Neural progenitor cell (in vitro differentiated cells): ENCODE measurements at regions not wholly inside any gene's neighbourhood (a gene's known extent, or its start where the extent isn't known, plus 50 kb on each side); places are given as distances from the start of the nearest gene placed in this dataset.
"Not testable (repeated sequence)": the region's sequence is repeated elsewhere in the genome, so short reads cannot be mapped to it uniquely, and the experiment has no call there.

ENCODE experiments used
- DNase-seq: peaks from one replicate; pipeline ENCODE4 v3.0.0-alpha.2; 2016; ENCODE audit warnings: low spot score
- H2AFZ ChIP-seq: fragments of 200-600 bp; sonication (generic); replicated peaks from 2 replicates; pipeline ENCODE4 v1.6.1; 2016; ENCODE audit warnings: antibody characterized with exemption
- H3F3A ChIP-seq: fragments of 200-600 bp; sonication (generic); 2 replicates; pipeline ENCODE4 v1.6.1; 2016; ENCODE audit warnings: antibody characterized with exemption, low read depth
- H3K27ac ChIP-seq: fragments of 200-600 bp; sonication (generic); 2 replicates; pipeline ENCODE4 v1.5.1; 2016; ENCODE audit warnings: mild to moderate bottlenecking
- H3K27me3 ChIP-seq: fragments of 200-600 bp; sonication (generic); 2 replicates; pipeline ENCODE4 v1.6.1; 2016; ENCODE audit warnings: mild to moderate bottlenecking, moderate library complexity
- H3K36me3 ChIP-seq: fragments of 200-600 bp; sonication (generic); 2 replicates; pipeline ENCODE4 v1.5.1; 2016
- H3K4me1 ChIP-seq: fragments of 200-600 bp; sonication (generic); 2 replicates; pipeline ENCODE4 v1.6.1; 2016; ENCODE audit warnings: mixed run types
- H3K4me2 ChIP-seq: fragments of 200-600 bp; sonication (generic); 2 replicates; pipeline ENCODE4 v1.6.1; 2016
- H3K4me3 ChIP-seq: fragments of 200-600 bp; sonication (generic); 2 replicates; pipeline ENCODE4 v1.5.1; 2016
- H3K79me2 ChIP-seq: fragments of 200-600 bp; sonication (generic); 2 replicates; pipeline ENCODE4 v1.6.1; 2016; ENCODE audit warnings: low read depth
- H3K9ac ChIP-seq: fragments of 200-600 bp; sonication (generic); 2 replicates; pipeline ENCODE4 v1.6.1; 2016
- H3K9me3 ChIP-seq: fragments of 200-600 bp; sonication (generic); 2 replicates; pipeline ENCODE4 v1.5.1; 2016; ENCODE audit warnings: low read depth
- H4K20me1 ChIP-seq: fragments of 200-600 bp; sonication (generic); 2 replicates; pipeline ENCODE4 v1.6.1; 2016; ENCODE audit warnings: low read depth
- H3K27ac Mint-ChIP-seq: 3 replicates; pipeline ENCODE4 v1.8.0; 2021; ENCODE audit warnings: mixed read lengths
- H3K27me3 Mint-ChIP-seq: 2 replicates; pipeline ENCODE4 v1.8.0; 2022; ENCODE audit warnings: low read depth, mild to moderate bottlenecking, inconsistent platforms, moderate library complexity, mixed read lengths; ENCODE audit not compliant: insufficient read depth
- H3K36me3 Mint-ChIP-seq: 3 replicates; pipeline ENCODE4 v1.8.0; 2021; ENCODE audit warnings: mixed read lengths
- H3K4me1 Mint-ChIP-seq: 3 replicates; pipeline ENCODE4 v1.8.0; 2021; ENCODE audit warnings: mixed read lengths
- H3K4me3 Mint-ChIP-seq: 3 replicates; pipeline ENCODE4 v1.8.0; 2021; ENCODE audit warnings: mild to moderate bottlenecking, moderate library complexity, mixed read lengths
- H3K9me3 Mint-ChIP-seq: 3 replicates; pipeline ENCODE4 v1.8.0; 2020; ENCODE audit warnings: mixed read lengths
- CTCF ChIP-seq: fragments of 200-600 bp; sonication (generic); IDR thresholded peaks from 2 replicates; pipeline ENCODE4 v1.5.1; 2017; ENCODE audit warnings: antibody characterized with exemption, mild to moderate bottlenecking
- EZH2 ChIP-seq: fragments of 200-600 bp; sonication (generic); IDR thresholded peaks from 2 replicates; pipeline ENCODE4 v1.6.1; 2017; ENCODE audit warnings: antibody characterized with exemption, mild to moderate bottlenecking, moderate library complexity
- EZH2phosphoT487 ChIP-seq: fragments of 200-600 bp; sonication (generic); IDR thresholded peaks from 2 replicates; pipeline ENCODE4 v1.6.1; 2017; ENCODE audit warnings: antibody characterized with exemption

GRCh38 chr13:44866411-44866911, 122.8 kb downstream of the NUFIP1 start:
- H3K9ac ChIP-seq: no peak overlapping the region
- H3K9me3 ChIP-seq: no peaks in the 10 kb centered on the region
- H3K4me1 ChIP-seq: no peaks in the 10 kb centered on the region
- no peak for DNase-seq
- H3K4me3 ChIP-seq: no peak overlapping the region
- Mint-ChIP-seq H3K4me1 (no peaks in the 10 kb centered on the region), H3K4me3 (no peak overlapping the region), H3K27me3 (peaks cover 4% of the 10 kb centered on the region), H3K9me3 (peaks cover 5% of the 10 kb centered on the region), H3K27ac (no peak overlapping the region), H3K36me3 (peaks cover 2% of the 10 kb centered on the region)
- no peak overlapping the region for H2AFZ ChIP-seq
- H3K4me2 ChIP-seq: no peak overlapping the region
- no peaks in the 10 kb centered on the region for H4K20me1 ChIP-seq
- TF ChIP-seq EZH2phosphoT487 (no peak), CTCF (no peak), EZH2 (no peak)
- no peak overlapping the region for H3K27ac ChIP-seq
- no peaks in the 10 kb centered on the region for H3K27me3 ChIP-seq
- no peaks in the 10 kb centered on the region for H3K79me2 ChIP-seq
- H3F3A ChIP-seq: no peaks in the 10 kb centered on the region
- no peaks in the 10 kb centered on the region for H3K36me3 ChIP-seq

GRCh38 chr13:44865722-44866410, 123.4 kb downstream of the NUFIP1 start:
- no peaks in the 10 kb centered on the region for H3K9me3 ChIP-seq
- H3K27ac Mint-ChIP-seq: no peak overlapping the region
- H3K27me3 ChIP-seq: no peaks in the 10 kb centered on the region
- H3K4me1 Mint-ChIP-seq: no peaks in the 10 kb centered on the region
- no peaks in the 10 kb centered on the region for H3K4me1 ChIP-seq
- no peaks in the 10 kb centered on the region for H3K79me2 ChIP-seq
- H3K36me3 ChIP-seq: no peaks in the 10 kb centered on the region
- DNase-seq: no peak
- no peak overlapping the region for H3K27ac ChIP-seq
- no peaks in the 10 kb centered on the region for H4K20me1 ChIP-seq
- H2AFZ ChIP-seq: no peak overlapping the region
- H3F3A ChIP-seq: no peaks in the 10 kb centered on the region
- no peak overlapping the region for H3K4me2 ChIP-seq
- H3K36me3 Mint-ChIP-seq: peaks cover 2% of the 10 kb centered on the region
- peaks cover 4% of the 10 kb centered on the region for H3K27me3 Mint-ChIP-seq
- H3K9me3 Mint-ChIP-seq: peaks cover 5% of the 10 kb centered on the region
- H3K4me3 Mint-ChIP-seq: no peak overlapping the region
- H3K4me3 ChIP-seq: no peak overlapping the region
- no peak overlapping the region for H3K9ac ChIP-seq
- TF ChIP-seq EZH2phosphoT487: no peak
- no peak for TF ChIP-seq EZH2
- no peak for TF ChIP-seq CTCF

- not testable (repeated sequence) for H3K27me3 Mint-ChIP-seq, H3K9me3 ChIP-seq, H3F3A ChIP-seq, H3K9ac ChIP-seq, H3K36me3 ChIP-seq, H3K4me1 ChIP-seq, H2AFZ ChIP-seq, H3K4me2 ChIP-seq, H3K9me3 Mint-ChIP-seq, H3K4me1 Mint-ChIP-seq, H3K4me3 ChIP-seq, H3K27ac ChIP-seq, H3K27me3 ChIP-seq, DNase-seq, H4K20me1 ChIP-seq, H3K27ac Mint-ChIP-seq, H3K36me3 Mint-ChIP-seq, H3K79me2 ChIP-seq, H3K4me3 Mint-ChIP-seq
These were observed 125.6 kb downstream of the NUFIP1 start for GRCh38 chr13:44863641-44864040.

- Mint-ChIP-seq H3K4me3 (no peak overlapping the region), H3K9me3 (no peaks in the 10 kb centered on the region), H3K4me1 (peaks cover 7% of the 10 kb centered on the region), H3K27ac (no peak overlapping the region), H3K36me3 (no peaks in the 10 kb centered on the region), H3K27me3 (peaks cover 5% of the 10 kb centered on the region)
- H3K27me3 ChIP-seq: no peaks in the 10 kb centered on the region
- no peak for DNase-seq
- TF ChIP-seq EZH2phosphoT487: no peak
- no peak for TF ChIP-seq EZH2
- no peaks in the 10 kb centered on the region for H3K9me3 ChIP-seq
- H3K4me3 ChIP-seq: no peak overlapping the region
- H3K4me1 ChIP-seq: peaks cover 7% of the 10 kb centered on the region
- H3K79me2 ChIP-seq: no peaks in the 10 kb centered on the region
- no peak overlapping the region for H3K27ac ChIP-seq
- H3K9ac ChIP-seq: no peak overlapping the region
- no peak overlapping the region for H2AFZ ChIP-seq
- H3K4me2 ChIP-seq: no peak overlapping the region
- no peaks in the 10 kb centered on the region for H4K20me1 ChIP-seq
- H3F3A ChIP-seq: no peaks in the 10 kb centered on the region
- H3K36me3 ChIP-seq: no peaks in the 10 kb centered on the region
These were observed 128.8 kb downstream of the NUFIP1 start for GRCh38 chr13:44860454-44860853.
